ENCODE measurements at regions not wholly inside any gene's neighbourhood (a gene's known extent, or its start where the extent isn't known, plus 50 kb on each side); places are given as distances from the start of the nearest gene placed in this dataset.

GRCh38 chr22:48705917-48706605, 1121.6 kb downstream of the BRD1 start:
- no peak for TF ChIP-seq CTCF (IDR thresholded peaks at IDR 0.05; ENCODE audit: insufficient read depth, low read depth, low read length)
- Histone ChIP-seq H3K4me3 (ENCODE audit: low read depth, low read length) (no peak overlapping the region), H3K36me3 (ENCODE audit: control insufficient read depth, insufficient read depth, low read length) (no peaks in the 10 kb centered on the region), H3K27me3 (ENCODE audit: control insufficient read depth, insufficient read depth, low read length) (no peaks in the 10 kb centered on the region)
- POLR2A ChIA-PET: no interaction called here
- DNase-seq (ENCODE audit: low read depth): no peak
- CTCF ChIA-PET: no interaction called here

GRCh38 chr22:48705159-48705916, 1122.3 kb downstream of the BRD1 start:
- no peak for TF ChIP-seq CTCF (IDR thresholded peaks at IDR 0.05; ENCODE audit: insufficient read depth, low read depth, low read length)
- ChIA-PET CTCF (no interaction called here), POLR2A (no interaction called here)
- no peak overlapping the region for H3K4me3 ChIP-seq (ENCODE audit: low read depth, low read length)
- no peaks in the 10 kb centered on the region for H3K27me3 ChIP-seq (ENCODE audit: control insufficient read depth, insufficient read depth, low read length)
- DNase-seq (ENCODE audit: low read depth): no peak
- no peaks in the 10 kb centered on the region for H3K36me3 ChIP-seq (ENCODE audit: control insufficient read depth, insufficient read depth, low read length)

GRCh38 chr22:48704335-48704734, 1123.3 kb downstream of the BRD1 start:
- ChIA-PET CTCF (no interaction called here), POLR2A (no interaction called here)
- no peak overlapping the region for H3K4me3 ChIP-seq (ENCODE audit: low read depth, low read length)
- H3K36me3 ChIP-seq (ENCODE audit: control insufficient read depth, insufficient read depth, low read length): no peaks in the 10 kb centered on the region
- no peaks in the 10 kb centered on the region for H3K27me3 ChIP-seq (ENCODE audit: control insufficient read depth, insufficient read depth, low read length)
- no peak for DNase-seq (ENCODE audit: low read depth)
- TF ChIP-seq CTCF (IDR thresholded peaks at IDR 0.05; ENCODE audit: insufficient read depth, low read depth, low read length): no peak

- Histone ChIP-seq H3K4me3 (ENCODE audit: low read depth, low read length) (no peak overlapping the region), H3K36me3 (ENCODE audit: control insufficient read depth, insufficient read depth, low read length) (no peaks in the 10 kb centered on the region), H3K27me3 (ENCODE audit: control insufficient read depth, insufficient read depth, low read length) (no peaks in the 10 kb centered on the region)
- TF ChIP-seq CTCF (IDR thresholded peaks at IDR 0.05; ENCODE audit: insufficient read depth, low read depth, low read length): no peak
- DNase-seq (ENCODE audit: low read depth): no peak
- ChIA-PET POLR2A (no interaction called here), CTCF (no interaction called here)
Measured at GRCh38 chr22:48703265-48703941, 1124.3 kb downstream of the BRD1 start.

GRCh38 chr22:48702573-48703264, 1125.0 kb downstream of the BRD1 start:
- no peaks in the 10 kb centered on the region for H3K27me3 ChIP-seq (ENCODE audit: control insufficient read depth, insufficient read depth, low read length)
- no peak for TF ChIP-seq CTCF (IDR thresholded peaks at IDR 0.05; ENCODE audit: insufficient read depth, low read depth, low read length)
- no peak overlapping the region for H3K4me3 ChIP-seq (ENCODE audit: low read depth, low read length)
- no peak for DNase-seq (ENCODE audit: low read depth)
- CTCF ChIA-PET: no interaction called here
- no peaks in the 10 kb centered on the region for H3K36me3 ChIP-seq (ENCODE audit: control insufficient read depth, insufficient read depth, low read length)
- POLR2A ChIA-PET: no interaction called here

Data from BJ (cell line).